Loucy (cell line): ENCODE measurements at regions not wholly inside any gene's neighbourhood (a gene's known extent, or its start where the extent isn't known, plus 50 kb on each side); places are given as distances from the start of the nearest gene placed in this dataset.

Experiments used
- H2AFZ ChIP-seq: fragments of 200-600 bp; sonication (generic); 2 replicates; pipeline ENCODE4 v1.6.0; 2016; ENCODE audit warnings: antibody characterized with exemption, mild to moderate bottlenecking, low read length, moderate library complexity
- H3F3A ChIP-seq: fragments of 200-600 bp; 2 replicates; pipeline ENCODE4 v1.6.0; 2016; ENCODE audit warnings: antibody characterized with exemption, low read depth, mild to moderate bottlenecking
- H3K27me3 ChIP-seq: fragments of 200-600 bp; sonication (generic); 2 replicates; pipeline ENCODE4 v1.6.1; 2014; ENCODE audit warnings: low read length, mild to moderate bottlenecking; ENCODE audit not compliant: insufficient read depth, poor library complexity, severe bottlenecking
- H3K36me3 ChIP-seq: fragments of 200-600 bp; sonication (generic); 2 replicates; pipeline ENCODE4 v1.6.1; 2016; ENCODE audit warnings: low read length; ENCODE audit not compliant: insufficient read depth
- H3K4me1 ChIP-seq: fragments of 200-600 bp; sonication (generic); 2 replicates; pipeline ENCODE4 v1.5.1; 2014; ENCODE audit warnings: low read length, mild to moderate bottlenecking; ENCODE audit not compliant: insufficient read depth, poor library complexity, severe bottlenecking
- H3K4me2 ChIP-seq: fragments of 200-600 bp; sonication (generic); 2 replicates; pipeline ENCODE4 v1.6.0; 2014; ENCODE audit warnings: antibody characterized with exemption, low read length, low read depth, mild to moderate bottlenecking; ENCODE audit not compliant: poor library complexity, severe bottlenecking
- H3K4me3 ChIP-seq: fragments of 200-600 bp; sonication (generic); 2 replicates; pipeline ENCODE4 v1.5.1; 2014; ENCODE audit warnings: low read length, mild to moderate bottlenecking, mixed read lengths; ENCODE audit not compliant: poor library complexity, severe bottlenecking
- H3K79me2 ChIP-seq: fragments of 200-600 bp; sonication (generic); 2 replicates; pipeline ENCODE4 v1.6.1; 2014; ENCODE audit warnings: low read length; ENCODE audit not compliant: insufficient read depth
- H3K9ac ChIP-seq: fragments of 200-600 bp; sonication (generic); 2 replicates; pipeline ENCODE4 v1.6.0; 2014; ENCODE audit warnings: mild to moderate bottlenecking, low read depth, low read length, moderate library complexity; ENCODE audit not compliant: poor library complexity, severe bottlenecking
- H3K9me2 ChIP-seq: fragments of 200-600 bp; sonication (generic); replicated peaks from 2 replicates; pipeline ENCODE4 v1.6.1; 2016; ENCODE audit warnings: low read depth, low read length, mixed read lengths
- H3K9me3 ChIP-seq: fragments of 200-600 bp; sonication (generic); 2 replicates; pipeline ENCODE4 v1.6.1; 2014; ENCODE audit warnings: mild to moderate bottlenecking, antibody characterized with exemption, low read length, low read depth; ENCODE audit not compliant: insufficient read depth
- H4K20me1 ChIP-seq: fragments of 200-600 bp; sonication (generic); 2 replicates; pipeline ENCODE4 v1.6.0; 2014; ENCODE audit warnings: antibody characterized with exemption, low read length, mild to moderate bottlenecking; ENCODE audit not compliant: insufficient read depth, poor library complexity, severe bottlenecking
- CTCF ChIP-seq: fragments of 200-600 bp; sonication (generic); conservative IDR thresholded peaks from 2 replicates; pipeline ENCODE4 v1.5.1; 2014; ENCODE audit warnings: mild to moderate bottlenecking, antibody characterized with exemption, low read length
- EZH2phosphoT487 ChIP-seq: fragments of 200-600 bp; IDR thresholded peaks from 2 replicates; pipeline ENCODE4 v1.6.1; 2018; ENCODE audit warnings: antibody characterized with exemption, mild to moderate bottlenecking, moderate library complexity, borderline replicate concordance

- Histone ChIP-seq H3K27me3 (no peaks in the 10 kb centered on the region), H3F3A (no peaks in the 10 kb centered on the region), H3K4me1 (no peaks in the 10 kb centered on the region), H4K20me1 (no peaks in the 10 kb centered on the region), H3K36me3 (no peaks in the 10 kb centered on the region), H3K9me3 (no peaks in the 10 kb centered on the region), H3K9ac (no peak overlapping the region), H3K4me2 (no peak overlapping the region), H3K79me2 (no peaks in the 10 kb centered on the region), H3K4me3 (no peak overlapping the region), H2AFZ (no peak overlapping the region), H3K9me2 (no peaks in the 10 kb centered on the region)
- TF ChIP-seq EZH2phosphoT487 (no peak), CTCF (no peak)
Measured at GRCh38 chr18:56508370-56509036, 129.9 kb downstream of the TXNL1 start.

- Histone ChIP-seq H3K9me3 (no peaks in the 10 kb centered on the region), H4K20me1 (no peaks in the 10 kb centered on the region), H3K9ac (no peak overlapping the region), H3K4me1 (no peaks in the 10 kb centered on the region), H3F3A (no peaks in the 10 kb centered on the region), H2AFZ (no peak overlapping the region), H3K79me2 (no peaks in the 10 kb centered on the region), H3K36me3 (no peaks in the 10 kb centered on the region), H3K4me2 (no peak overlapping the region), H3K9me2 (no peaks in the 10 kb centered on the region), H3K27me3 (no peaks in the 10 kb centered on the region), H3K4me3 (no peak overlapping the region)
- TF ChIP-seq CTCF: no peak
- no peak for TF ChIP-seq EZH2phosphoT487
Measured at GRCh38 chr18:56505971-56506370, 132.4 kb downstream of the TXNL1 start.

GRCh38 chr18:56505293-56505692 lies 133.1 kb downstream of the TXNL1 start:
- Histone ChIP-seq H3K4me3 (no peak overlapping the region), H3K9ac (no peak overlapping the region), H2AFZ (no peak overlapping the region), H3F3A (no peaks in the 10 kb centered on the region), H3K79me2 (no peaks in the 10 kb centered on the region), H3K27me3 (no peaks in the 10 kb centered on the region), H3K4me1 (no peaks in the 10 kb centered on the region), H4K20me1 (no peaks in the 10 kb centered on the region), H3K4me2 (no peak overlapping the region), H3K36me3 (no peaks in the 10 kb centered on the region), H3K9me2 (no peaks in the 10 kb centered on the region), H3K9me3 (no peaks in the 10 kb centered on the region)
- no peak for TF ChIP-seq CTCF
- TF ChIP-seq EZH2phosphoT487: no peak
